Left lobe of liver (tissue), 2 donors: ENCODE measurements at regions not wholly inside any gene's neighbourhood (a gene's known extent, or its start where the extent isn't known, plus 50 kb on each side); places are given as distances from the start of the nearest gene placed in this dataset.
"Not testable (repeated sequence)": the region's sequence is repeated elsewhere in the genome, so short reads cannot be mapped to it uniquely, and the experiment has no call there.

ENCODE experiments used
- ATAC-seq: fragments of 200-7000 bp; cut with Tn5 transposase; one replicate; pipeline ENCODE4 v1.9.1; 2020; ENCODE audit warnings: mild to moderate bottlenecking, moderate library complexity
- DNase-seq: peaks from one replicate; pipeline ENCODE4 v3.0.0-alpha.2; 2020; ENCODE audit warnings: low spot score
- donor health status: DM: no; HTN: no; CAD: no; lungs with moderate emphysema.
- donor health status: DM: no; HTN: yes; CAD: no.

GRCh38 chr6:112923940-112924587, 576.9 kb downstream of the RFPL4B start:
- no peak for ATAC-seq
- no peak for DNase-seq

- DNase-seq (no peak), ATAC-seq (no peak)
These were observed 578.6 kb downstream of the RFPL4B start for GRCh38 chr6:112925702-112926101.

GRCh38 chr6:112927641-112928320, 580.7 kb downstream of the RFPL4B start:
- ATAC-seq (no peak), DNase-seq (no peak)

GRCh38 chr6:112929641-112930040, 582.5 kb downstream of the RFPL4B start:
- ATAC-seq (no peak), DNase-seq (no peak)

GRCh38 chr6:112931832-112932231, 584.7 kb downstream of the RFPL4B start:
- ATAC-seq = no peak

GRCh38 chr6:112933947-112934346, 586.8 kb downstream of the RFPL4B start:
- ATAC-seq (no peak), DNase-seq (no peak)

More at GRCh38 chr6:112931832-112932231, 584.7 kb downstream of the RFPL4B start:
- no peak for DNase-seq

GRCh38 chr6:112934433-112935327, 587.5 kb downstream of the RFPL4B start:
- DNase-seq (no peak), ATAC-seq (no peak)

GRCh38 chr6:112935402-112936078, 588.4 kb downstream of the RFPL4B start:
- DNase-seq (no peak), ATAC-seq (no peak)

- ATAC-seq = no peak
- no peak for DNase-seq
These were observed 588.9 kb downstream of the RFPL4B start for GRCh38 chr6:112936079-112936472.

- no peak for ATAC-seq
These were observed 589.4 kb downstream of the RFPL4B start for GRCh38 chr6:112936504-112936903.

GRCh38 chr6:112937690-112938089, 590.6 kb downstream of the RFPL4B start:
- DNase-seq, ATAC-seq: not testable (repeated sequence)

More at GRCh38 chr6:112936504-112936903, 589.4 kb downstream of the RFPL4B start:
- DNase-seq = no peak

GRCh38 chr6:112938650-112939049, 591.5 kb downstream of the RFPL4B start:
- DNase-seq = no peak
- ATAC-seq = no peak

GRCh38 chr6:112939563-112939962, 592.4 kb downstream of the RFPL4B start:
- DNase-seq = no peak
- no peak for ATAC-seq

GRCh38 chr6:112941613-112942012, 594.5 kb downstream of the RFPL4B start:
- no peak for ATAC-seq
- DNase-seq = no peak

GRCh38 chr6:112946051-112946450, 598.9 kb downstream of the RFPL4B start:
- ATAC-seq = no peak

GRCh38 chr6:112947507-112947906, 600.4 kb downstream of the RFPL4B start:
- DNase-seq (no peak), ATAC-seq (no peak)

More at GRCh38 chr6:112946051-112946450, 598.9 kb downstream of the RFPL4B start:
- no peak for DNase-seq

GRCh38 chr6:112951829-112952228, 604.7 kb downstream of the RFPL4B start:
- ATAC-seq = no peak
- DNase-seq = no peak

- not testable (repeated sequence) for ATAC-seq, DNase-seq
These were observed 608.6 kb downstream of the RFPL4B start for GRCh38 chr6:112955743-112956142.

GRCh38 chr6:112956696-112957535, 609.8 kb downstream of the RFPL4B start:
- DNase-seq (no peak), ATAC-seq (no peak)

- ATAC-seq (no peak), DNase-seq (no peak)
These were observed 610.4 kb downstream of the RFPL4B start for GRCh38 chr6:112957536-112957916.
